ENCODE measurements at regions not wholly inside any gene's neighbourhood (a gene's known extent, or its start where the extent isn't known, plus 50 kb on each side); places are given as distances from the start of the nearest gene placed in this dataset.
A peak's percentile ranks its signal among the peaks of the same experiment; 100 is the strongest.

DNA sequence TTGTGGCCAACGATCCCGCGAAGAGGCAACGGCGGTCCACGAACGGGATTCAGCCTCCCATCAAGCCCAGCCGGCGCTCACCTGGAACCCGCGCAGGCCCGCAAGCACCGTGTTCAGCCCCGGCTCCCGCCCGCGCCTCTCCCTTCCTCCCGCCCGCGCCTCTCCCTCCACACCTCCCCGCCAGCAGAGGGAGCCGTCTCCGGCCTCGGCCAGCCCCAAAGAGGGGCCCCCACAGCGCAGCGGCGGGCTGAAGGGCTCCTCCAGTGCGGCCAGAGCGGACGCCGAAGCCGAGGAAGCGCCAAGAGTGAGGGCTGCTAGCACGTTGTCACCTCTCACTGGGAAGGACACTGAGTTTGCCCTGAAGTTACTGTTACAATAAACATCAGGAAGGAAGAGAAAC is 55.3 kb upstream of the LAPTM4A start:
- DNase-seq (ENCODE audit: low read depth, low spot score): no peak
- no peak overlapping the region for H3K4me3 ChIP-seq (ENCODE audit: low read depth, low read length)
- TF ChIP-seq, protein P1, sequence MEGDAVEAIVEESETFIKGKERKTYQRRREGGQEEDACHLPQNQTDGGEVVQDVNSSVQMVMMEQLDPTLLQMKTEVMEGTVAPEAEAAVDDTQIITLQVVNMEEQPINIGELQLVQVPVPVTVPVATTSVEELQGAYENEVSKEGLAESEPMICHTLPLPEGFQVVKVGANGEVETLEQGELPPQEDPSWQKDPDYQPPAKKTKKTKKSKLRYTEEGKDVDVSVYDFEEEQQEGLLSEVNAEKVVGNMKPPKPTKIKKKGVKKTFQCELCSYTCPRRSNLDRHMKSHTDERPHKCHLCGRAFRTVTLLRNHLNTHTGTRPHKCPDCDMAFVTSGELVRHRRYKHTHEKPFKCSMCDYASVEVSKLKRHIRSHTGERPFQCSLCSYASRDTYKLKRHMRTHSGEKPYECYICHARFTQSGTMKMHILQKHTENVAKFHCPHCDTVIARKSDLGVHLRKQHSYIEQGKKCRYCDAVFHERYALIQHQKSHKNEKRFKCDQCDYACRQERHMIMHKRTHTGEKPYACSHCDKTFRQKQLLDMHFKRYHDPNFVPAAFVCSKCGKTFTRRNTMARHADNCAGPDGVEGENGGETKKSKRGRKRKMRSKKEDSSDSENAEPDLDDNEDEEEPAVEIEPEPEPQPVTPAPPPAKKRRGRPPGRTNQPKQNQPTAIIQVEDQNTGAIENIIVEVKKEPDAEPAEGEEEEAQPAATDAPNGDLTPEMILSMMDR (IDR thresholded peaks at IDR 0.05; ENCODE audit: low read depth, low read length): peak; percentile 52
- in situ Hi-C loops (cut with HindIII; ENCODE audit: low sequenced_read_pairs): no loop called here

DNA sequence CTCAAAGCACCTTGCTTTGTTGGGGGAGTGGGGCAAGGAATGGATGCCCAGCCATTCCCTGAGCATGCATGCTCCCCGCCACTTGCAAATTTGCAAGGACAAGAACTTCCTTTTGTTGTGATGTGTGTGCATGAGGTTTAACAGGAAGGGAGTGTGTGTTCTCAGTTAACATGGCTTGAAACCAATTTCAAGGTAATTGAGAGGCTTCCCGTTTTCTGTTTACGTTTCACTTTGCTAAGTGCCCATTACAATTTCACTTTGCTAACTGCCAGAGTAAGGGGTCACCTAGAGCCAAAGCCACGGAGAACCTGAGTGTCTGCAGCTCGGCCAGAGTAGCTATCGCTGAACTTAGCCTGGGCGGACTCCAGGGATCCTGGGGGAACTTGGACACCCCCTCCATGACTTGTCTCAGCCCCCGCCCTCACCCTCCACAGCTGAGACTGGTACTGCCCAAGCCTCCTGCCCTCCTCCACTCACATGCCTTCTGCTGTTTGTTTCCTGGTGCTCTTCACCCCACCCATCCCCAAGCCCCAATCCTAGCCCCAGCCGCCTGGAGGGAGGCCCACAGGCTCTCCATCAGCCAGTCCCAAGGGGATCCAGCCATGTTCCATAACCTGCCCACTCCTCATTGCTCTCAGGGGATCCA is 53.6 kb upstream of the LAPTM4A start:
- no peak overlapping the region for H3K4me3 ChIP-seq (ENCODE audit: low read depth, low read length)
- TF ChIP-seq, protein P1 (IDR thresholded peaks at IDR 0.05; ENCODE audit: low read depth, low read length): no peak
- in situ Hi-C loops (cut with HindIII; ENCODE audit: low sequenced_read_pairs): no loop called here
- DNase-seq (ENCODE audit: low read depth, low spot score): no peak

DNA sequence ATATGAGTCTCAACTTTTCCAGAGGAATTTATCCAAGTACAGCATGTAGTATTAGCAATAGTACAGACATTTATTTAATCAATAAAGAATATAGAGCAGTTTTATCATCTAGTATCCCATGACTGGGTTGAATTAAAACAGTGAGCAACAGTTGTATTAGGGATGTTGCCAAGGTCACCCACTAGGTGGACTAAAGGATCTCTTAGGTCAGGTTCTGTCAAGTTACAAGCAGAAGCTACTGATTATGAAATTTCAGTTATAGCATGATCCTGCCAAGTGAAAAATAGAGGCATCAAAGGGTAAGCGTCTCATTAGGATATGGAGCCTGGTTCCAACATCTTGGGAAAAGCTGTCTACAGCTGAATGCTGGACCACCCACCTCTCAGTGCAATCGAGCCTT is 52.1 kb upstream of the LAPTM4A start:
- DNase-seq (ENCODE audit: low read depth, low spot score): no peak
- in situ Hi-C loops (cut with HindIII; ENCODE audit: low sequenced_read_pairs): no loop called here
- no peak overlapping the region for H3K4me3 ChIP-seq (ENCODE audit: low read depth, low read length)
- TF ChIP-seq, protein P1 (IDR thresholded peaks at IDR 0.05; ENCODE audit: low read depth, low read length): peak; percentile 22

All from astrocyte of the spinal cord (primary cell).